Amygdala (tissue), 56 donors: ENCODE measurements at regions not wholly inside any gene's neighbourhood (a gene's known extent, or its start where the extent isn't known, plus 50 kb on each side); places are given as distances from the start of the nearest gene placed in this dataset.
A peak's percentile ranks its signal among the peaks of the same experiment; 100 is the strongest.
"Not testable (repeated sequence)": the region's sequence is repeated elsewhere in the genome, so short reads cannot be mapped to it uniquely, and the experiment has no call there.

Experiments used
- DNase-seq, 56 donors: peaks; one replicate each; lab custom pipeline; 2025; lab: John Stamatoyannopoulos, UW

DNA sequence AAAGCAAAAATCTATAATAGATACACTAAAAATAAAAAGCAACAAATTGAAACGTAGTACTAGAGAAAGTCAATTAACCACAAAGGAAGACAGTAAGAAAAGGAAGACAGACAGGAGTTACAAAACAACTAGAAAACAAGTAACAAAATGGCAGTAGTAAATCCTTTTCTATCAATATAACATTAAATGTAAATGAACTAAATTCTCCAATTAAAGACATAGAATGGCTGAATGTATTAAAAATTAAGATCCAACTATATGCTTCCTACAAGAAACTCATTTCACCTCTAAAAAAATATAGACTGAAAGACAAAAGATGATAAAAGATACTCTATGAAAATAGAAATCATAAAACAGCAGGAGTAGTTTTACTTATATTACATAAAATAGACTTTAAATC, 79.1 kb downstream of the CTH start:
- no peak for DNase-seq

DNA sequence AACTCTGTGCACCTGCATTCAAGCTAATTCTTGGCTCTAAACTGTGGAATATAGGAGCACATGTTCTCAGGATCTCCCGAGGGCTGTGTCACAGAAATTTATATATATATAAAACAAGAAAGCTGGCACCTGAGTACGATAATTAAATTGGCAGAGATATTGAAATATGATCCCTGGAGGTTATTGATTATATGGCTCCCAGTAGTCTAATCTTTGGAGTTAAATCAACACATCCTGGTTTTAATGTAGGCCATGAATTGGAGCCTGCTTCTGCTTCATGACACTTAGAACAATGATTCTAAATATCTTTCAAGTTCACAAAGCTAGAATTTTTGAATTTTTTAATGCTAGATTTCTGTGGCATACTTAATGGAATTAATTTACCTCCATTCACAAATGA, 84.3 kb downstream of the CTH start:
- DNase-seq: no peak

DNA sequence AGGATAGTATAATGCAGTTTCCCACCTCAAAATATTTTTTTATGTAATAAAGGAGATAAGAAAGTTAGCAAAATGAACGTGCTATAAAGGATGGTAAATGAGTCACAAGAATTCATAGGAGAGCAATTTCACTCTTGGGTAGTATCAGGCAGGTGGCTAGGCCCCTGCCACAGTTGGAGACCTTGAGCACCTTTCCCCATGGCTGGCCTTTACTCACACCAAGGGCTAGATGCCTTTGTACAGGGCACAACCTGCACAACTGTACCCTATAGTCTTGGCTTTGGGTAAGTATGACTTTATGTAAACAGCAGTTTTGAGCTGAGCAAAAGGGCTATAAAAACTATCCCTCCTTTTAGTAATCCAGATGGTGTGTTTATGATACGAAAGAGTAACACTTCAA, 85.1 kb downstream of the CTH start:
- no peak for DNase-seq

DNA sequence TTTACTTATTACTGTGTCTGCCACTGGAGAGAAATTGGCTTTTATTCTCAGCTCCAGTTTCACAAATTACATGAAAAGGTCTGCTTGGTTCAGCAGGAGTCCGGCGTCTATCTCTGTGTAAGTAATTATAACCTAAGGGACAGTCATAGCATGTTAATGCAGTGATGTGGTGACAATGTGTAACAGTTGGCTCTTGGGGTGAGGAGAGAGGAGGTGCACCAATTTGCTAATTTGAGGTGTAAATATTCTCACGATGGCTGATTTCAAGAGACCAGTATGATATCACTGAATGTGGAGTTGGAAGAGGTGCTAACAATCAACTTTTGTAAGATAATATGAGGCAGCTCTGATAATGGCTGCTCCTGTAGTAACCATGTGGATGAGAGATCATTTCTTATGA, 86.1 kb downstream of the CTH start:
- DNase-seq: no peak

DNA sequence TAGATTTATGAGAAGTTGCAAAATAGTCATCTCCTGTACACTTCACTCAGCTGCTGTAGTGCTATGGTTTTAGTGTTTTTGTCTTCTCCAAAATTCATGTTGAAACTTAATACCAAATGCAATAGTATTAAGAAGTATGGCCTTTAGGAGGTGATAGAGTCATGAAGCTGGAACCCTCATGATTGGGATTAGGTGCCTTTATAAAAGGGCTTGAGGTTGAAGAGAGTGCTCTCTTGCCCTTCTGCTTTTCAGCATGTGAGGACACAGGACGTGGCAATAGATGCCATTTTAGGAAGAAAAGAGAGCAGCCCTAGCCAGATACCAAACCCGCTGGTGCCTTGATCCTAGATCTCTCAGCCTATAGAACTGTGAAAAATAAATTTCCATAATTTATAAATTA, 87.6 kb downstream of the CTH start:
- DNase-seq: no peak

DNA sequence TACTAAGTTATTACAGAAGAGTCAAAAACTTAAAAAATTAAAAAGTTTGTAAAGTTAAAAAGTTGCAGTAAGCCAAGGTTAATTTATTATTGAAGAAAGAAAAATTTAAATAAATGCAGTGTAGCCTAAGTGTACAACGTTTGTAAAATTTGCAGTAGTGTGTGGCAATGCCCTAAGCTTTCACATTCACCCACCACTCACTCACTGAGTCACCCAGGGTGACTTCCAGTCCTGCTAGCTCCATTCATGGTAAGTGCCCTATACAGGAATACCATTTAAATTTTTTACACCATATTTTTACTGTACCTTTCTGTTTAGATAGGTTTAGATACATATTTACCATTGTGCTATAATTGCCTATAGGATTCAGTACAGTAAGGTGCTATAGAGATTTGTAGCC, 88.6 kb downstream of the CTH start:
- no peak for DNase-seq

DNA sequence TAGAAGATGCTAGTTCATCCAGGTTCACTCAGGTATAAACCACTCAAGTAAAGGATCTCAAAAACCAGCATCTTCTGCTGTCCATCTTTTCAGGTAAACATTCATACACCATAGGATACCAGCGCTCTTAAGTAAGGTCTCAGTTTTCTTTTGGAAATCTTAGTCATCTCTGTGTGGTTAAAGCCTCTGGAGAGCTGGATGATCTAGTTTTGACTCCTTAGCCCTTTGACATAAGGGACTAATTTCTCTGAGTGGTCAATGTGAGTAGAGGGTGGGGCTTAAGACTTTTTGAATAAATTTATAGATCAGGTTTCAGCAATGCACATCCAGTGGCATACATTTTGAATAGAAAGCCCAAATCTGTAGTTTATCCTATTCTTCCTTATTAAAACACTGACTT, 92.3 kb downstream of the CTH start:
- DNase-seq: no peak

DNA sequence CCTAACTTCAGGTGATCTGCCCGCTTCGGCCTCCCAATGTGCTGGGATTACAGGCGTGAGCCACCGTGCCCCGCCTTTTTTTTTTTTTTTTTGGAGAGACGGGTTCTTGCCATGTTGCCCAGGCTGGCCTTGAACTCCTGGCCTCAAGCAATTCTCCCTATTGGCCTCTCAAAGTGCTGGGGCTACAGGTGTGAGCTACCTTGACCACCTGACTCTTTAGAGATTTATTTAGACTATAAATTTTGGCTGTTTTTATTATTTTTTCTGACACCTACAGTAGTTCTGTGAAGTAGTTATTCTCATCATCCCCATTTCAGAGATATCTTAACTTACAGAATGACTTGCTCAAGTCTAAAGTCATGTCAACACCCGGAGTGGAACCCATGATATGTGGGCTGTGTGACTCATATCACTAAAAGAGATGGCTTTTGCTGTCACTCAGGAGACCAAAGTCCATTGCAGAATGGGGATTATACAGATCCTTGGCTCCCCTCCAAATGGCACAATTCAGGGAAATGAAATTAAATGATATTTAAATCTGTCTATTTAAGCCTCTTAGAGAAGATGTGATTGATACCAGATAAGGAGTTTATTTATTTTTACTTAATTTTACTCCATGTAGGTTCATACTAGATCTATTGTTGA, 93.2 kb downstream of the CTH start:
- no peak for DNase-seq

DNA sequence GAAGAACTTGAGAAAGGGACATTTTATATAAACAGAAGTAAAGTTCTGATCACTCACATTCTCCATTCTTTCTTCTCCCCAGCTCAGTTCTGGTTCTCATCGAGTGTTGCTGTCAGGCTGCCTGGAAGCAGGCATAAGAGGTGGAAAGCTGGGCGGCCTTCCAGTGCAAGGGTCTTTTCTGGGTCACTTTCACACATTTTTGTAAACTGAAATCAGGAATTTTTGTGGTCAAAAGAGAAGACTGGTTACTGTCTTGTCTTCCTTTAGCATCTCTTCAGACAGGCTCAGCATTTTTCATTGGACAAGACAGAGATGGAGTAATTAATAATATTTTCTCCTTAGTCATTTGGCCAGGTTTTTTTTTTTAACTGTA, 93.7 kb downstream of the CTH start:
- peak in 1 of 56 donors; percentile 2 for DNase-seq

DNA sequence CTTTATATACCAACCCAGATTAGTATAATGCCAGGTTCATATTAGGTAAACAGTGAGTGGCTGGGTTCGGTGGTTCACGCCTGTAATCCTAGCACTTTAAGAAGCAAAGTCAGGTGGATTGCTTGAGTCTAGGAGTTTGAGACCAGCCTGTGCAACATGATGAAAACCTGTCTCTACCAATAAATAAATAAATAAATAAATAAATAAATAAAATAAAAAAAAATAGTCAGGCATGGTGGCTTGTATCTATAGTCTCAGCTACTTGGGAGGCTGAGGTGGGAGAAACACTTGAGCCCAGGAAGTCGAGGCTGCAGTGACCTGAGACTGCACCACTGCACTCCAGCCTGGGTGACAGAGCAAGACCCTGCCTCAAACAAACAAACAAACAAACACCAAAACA, 96.9 kb downstream of the CTH start:
- DNase-seq: not testable (repeated sequence)

DNA sequence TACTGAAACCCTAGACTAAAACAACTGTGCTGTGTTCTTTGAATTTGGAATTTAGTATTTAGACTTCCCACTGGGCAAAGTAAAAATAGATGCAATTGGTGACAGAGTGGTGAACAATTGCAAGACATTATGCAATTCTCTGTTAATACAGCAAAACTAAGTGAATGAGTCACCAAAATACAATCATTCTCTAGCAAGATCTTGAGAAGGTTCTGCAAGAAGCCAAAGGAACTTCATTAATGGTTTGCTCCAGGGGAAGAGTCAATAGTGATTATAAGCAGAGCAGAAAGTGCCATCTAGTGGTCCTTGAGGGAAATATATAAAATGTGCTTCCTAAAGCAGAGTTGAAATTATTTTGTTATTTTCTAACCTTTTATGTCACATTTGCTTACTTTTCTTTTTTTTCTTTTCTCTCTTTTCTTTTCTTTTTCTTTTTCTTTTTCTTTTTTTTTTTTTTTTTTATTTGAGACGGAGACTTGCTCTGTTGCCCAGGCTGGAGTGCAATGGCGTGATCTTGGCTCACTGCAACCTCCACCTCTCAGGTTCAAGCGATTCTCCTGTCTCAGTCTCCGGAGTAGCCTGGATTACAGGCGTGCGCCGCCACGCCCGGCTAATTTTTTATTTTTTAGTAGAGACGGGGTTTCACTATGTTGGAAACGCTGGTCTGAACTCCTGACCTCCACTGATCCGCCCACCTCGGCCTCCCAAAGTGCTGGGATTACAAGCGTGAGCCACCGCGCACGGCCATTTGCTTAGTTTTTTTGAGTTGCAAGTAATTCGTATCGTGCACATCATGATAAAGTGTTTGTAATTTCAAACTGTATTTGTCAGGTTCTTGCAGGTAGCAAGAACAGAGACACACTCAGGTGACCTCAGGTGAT, 99.2 kb downstream of the CTH start:
- peak in 1 of 56 donors; percentile 38 for DNase-seq

DNA sequence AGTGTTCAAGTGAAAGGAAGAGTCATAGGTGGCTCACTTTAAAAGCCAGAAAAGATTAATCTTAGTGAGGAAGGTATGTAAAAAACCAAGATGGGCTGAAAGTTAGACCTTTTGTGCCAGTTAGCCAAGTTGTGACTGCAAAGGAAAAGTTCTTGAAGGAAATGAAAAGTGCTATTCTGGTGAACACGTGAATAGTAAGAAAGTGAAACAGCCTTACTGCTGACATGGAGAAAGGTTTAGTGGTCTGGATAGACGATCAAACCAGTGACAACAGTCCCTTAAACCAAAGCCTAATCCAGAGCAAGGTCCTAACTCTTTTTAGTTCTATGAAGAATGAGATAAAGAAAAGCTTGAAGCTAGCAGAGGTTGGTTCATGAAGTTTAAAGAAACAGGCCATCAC, 106.4 kb downstream of the CTH start:
- DNase-seq: no peak

DNA sequence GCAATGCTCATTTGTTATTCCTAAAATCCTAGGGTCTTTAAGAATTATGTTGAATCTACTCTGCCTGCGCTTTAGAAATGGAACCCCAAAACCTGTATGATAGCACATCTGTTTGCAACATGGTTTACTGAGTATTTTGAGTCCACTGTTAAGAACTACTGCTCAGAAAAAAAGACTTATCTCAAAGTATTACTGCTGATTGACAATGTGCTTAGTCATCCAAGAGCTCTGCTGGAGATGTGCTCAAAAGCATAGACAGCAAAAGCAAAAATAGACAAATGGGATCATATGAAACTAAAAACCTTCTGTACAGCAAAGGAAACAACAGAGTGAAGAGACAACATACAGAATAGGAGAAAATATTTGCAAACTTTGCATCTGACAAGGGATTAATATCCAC, 107.0 kb downstream of the CTH start:
- DNase-seq: no peak

DNA sequence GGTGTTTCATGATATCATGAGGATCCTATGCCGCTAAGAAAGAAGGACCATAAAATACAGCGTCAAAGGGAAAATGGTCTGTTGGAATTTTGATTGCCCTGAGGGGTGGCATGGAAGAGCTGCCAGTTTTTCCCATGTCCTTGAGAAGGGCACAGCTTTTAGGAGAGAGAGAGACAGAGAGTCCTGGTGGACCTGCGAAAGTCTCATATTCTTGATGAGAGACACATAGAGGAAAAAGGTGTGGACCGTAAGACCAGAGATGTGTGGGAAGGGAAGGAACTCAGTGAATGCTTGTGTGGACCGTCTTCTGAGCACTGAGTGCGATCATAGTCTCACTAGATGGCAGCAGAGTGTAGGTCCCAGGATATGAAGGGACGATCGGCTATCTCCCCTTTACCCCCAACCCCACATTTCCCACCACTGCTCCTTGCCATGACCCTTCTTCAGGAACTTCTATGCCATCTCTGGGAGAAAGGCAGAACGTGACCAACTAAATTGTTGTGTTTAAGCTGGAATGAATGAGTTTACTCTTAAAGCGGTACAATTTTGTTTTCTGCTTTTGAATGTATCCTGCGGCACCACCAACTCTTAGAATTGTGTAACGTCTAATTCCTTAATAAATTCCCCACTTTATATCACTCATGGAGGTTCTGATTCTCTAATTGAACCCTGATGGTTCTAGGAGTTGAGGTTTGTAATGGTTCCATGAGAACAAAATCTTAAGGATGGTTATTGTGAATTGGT, 117.7 kb downstream of the CTH start:
- DNase-seq: peak in 9 of 56 donors; percentile 1 to 21 (median 5)

DNA sequence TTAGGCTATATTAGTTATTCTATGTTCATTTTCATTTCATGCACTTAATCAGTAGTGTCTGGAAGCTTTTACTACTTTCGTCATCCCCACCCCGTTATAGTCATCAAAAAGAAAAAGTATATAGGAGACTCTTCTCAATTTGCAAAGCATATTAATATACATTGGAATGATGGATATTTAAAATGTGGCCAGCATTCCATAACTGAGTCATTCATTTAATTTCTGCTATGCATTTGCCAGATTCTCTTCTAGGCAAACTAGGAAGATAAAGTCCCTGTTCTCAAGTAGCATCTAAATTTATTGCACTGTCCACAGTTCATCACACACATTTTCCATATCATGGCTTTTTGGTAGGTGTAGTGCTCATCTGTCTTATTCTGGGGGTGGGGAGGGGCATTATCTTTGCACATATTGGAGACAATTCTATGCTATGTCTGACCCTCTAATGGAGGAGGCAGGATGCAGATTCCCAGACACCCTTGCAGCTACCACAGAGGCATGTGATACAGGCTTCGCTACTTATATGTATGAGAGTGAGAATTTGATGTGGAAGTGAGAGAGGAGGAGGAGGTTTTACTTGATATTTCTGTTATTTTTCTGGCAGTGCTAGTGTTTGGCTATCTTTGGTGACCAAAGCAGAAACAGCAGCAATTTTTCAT, 125.8 kb downstream of the CTH start:
- DNase-seq: no peak

DNA sequence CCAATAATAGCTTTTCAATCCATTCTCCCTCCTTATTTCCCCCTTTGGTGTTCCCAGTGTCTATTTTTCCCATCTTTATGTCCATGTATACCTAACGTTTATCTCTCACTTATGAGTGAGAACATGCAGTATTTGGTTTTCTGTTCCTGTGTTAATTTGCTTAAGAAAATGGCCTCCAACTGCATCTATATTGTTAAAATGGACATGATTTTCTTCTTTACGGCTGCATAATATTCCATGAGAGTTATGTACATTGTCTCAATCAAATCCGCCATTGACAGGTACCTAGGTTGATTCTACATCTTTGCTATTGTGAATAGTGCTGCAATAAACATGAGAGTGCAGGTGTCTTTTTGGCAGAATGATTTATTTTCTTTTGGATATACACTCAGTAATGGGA, 126.7 kb downstream of the CTH start:
- no peak for DNase-seq

DNA sequence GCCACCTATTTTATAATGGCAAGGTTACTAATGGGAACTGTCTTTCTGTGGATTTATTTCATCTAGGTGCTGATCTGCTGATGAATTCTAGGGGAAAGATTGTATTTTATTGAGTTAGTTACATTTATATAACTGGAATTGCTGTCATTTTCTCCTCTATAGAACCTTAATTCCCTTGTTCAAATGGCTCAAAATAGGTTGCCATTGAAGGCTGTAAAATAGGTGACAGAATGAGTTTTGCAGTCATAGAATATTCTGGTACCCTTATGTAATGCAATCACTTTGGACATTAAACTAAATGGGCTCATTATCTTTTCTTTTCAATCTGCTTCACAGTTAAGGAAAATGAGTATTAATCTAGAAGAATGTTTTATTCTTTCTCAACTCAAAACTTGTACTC, 131.0 kb downstream of the CTH start:
- DNase-seq: no peak

DNA sequence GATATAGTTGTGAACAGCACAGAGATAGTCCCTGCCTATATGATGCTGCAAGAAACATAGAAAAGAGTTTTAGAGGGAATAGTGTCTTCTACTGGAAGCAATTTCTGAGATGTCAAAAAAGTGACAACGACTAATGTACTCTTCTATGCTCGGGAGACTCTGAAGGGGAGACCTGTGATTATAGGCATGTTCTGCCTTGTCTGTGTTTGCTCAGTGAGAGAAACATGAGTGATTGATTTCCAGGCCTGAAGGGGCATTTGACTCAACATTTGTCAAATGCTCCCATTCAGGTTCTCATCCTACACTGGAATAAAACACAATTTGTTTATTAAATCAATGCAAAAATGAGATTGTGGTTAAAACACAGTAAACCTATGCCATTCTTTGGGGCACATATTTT, 131.8 kb downstream of the CTH start:
- no peak for DNase-seq

DNA sequence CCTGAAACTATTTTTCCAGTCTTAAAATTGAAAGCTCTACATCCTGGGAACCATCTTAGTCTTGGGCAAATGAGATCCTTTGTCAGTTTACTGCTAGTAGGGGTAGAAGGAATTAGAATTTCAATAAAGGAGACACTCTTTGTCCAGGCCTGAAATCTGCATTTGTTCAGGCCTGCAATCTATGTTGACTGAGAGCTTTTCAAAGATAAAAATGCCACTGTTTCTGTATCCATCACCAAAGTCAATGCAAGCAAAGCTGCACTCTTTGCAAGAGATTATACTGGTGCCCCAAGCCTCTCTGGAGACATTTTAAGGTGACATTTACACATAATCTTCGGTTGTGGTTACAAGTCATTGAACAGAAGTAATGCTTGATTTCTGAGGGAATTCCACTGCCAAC, 135.7 kb downstream of the CTH start:
- no peak for DNase-seq

DNA sequence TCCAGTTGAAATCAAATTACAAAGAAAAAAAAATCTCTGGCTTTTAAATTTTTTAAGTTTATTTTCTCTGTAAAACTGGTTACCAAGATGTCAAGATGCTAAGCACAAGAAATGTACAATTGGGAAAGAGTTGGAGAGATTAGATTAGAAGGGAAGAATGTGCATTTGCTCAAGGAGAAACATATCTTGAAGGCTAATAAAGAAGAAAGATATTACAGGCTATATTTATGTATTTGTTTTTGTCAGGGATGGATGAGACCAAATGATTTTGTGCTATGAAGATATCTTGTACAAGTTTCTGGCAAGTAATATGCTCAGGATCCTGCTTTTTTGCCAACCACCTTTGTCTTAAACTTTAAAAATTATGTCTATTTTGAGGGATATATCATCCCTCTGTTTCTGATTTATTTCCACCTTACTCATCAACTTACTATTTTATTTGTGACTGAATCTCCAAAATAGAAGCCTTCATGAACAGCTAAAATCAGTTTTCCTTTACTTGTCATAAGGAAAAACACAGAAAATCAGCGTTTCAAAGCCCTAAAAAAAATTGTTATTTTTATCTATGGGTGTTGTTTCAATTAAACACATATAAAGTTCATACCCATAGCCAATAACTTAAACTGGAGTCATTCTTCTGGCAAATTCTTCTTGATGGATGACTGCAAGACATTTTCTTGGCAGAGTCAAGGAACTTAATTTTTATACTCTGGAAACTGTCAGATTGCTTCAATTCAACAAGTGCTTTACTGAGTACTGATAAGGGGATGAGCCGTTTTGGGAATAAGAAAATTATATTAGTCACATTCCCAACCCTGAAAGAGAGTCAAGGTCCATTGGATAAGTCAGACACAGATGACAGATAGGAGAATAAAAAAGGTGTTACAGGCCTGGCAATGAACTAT, 141.8 kb downstream of the CTH start:
- no peak for DNase-seq
